PC-9 (cell line): ENCODE measurements at regions not wholly inside any gene's neighbourhood (a gene's known extent, or its start where the extent isn't known, plus 50 kb on each side); places are given as distances from the start of the nearest gene placed in this dataset.

ENCODE experiments used
- EZH2 ChIP-seq: fragments of 200-600 bp; sonication (generic); IDR thresholded peaks from 2 replicates; pipeline ENCODE4 v1.8.0; 2017; ENCODE audit warnings: antibody characterized with exemption, low read depth
- TF ChIP-seq, protein P1 (sequence below): fragments of 200-600 bp; sonication (generic); conservative IDR thresholded peaks from 2 replicates; pipeline ENCODE4 v1.6.1; 2017; ENCODE audit warnings: mixed run types, antibody characterized with exemption, mild to moderate bottlenecking, moderate library complexity

- TF ChIP-seq, protein P1, sequence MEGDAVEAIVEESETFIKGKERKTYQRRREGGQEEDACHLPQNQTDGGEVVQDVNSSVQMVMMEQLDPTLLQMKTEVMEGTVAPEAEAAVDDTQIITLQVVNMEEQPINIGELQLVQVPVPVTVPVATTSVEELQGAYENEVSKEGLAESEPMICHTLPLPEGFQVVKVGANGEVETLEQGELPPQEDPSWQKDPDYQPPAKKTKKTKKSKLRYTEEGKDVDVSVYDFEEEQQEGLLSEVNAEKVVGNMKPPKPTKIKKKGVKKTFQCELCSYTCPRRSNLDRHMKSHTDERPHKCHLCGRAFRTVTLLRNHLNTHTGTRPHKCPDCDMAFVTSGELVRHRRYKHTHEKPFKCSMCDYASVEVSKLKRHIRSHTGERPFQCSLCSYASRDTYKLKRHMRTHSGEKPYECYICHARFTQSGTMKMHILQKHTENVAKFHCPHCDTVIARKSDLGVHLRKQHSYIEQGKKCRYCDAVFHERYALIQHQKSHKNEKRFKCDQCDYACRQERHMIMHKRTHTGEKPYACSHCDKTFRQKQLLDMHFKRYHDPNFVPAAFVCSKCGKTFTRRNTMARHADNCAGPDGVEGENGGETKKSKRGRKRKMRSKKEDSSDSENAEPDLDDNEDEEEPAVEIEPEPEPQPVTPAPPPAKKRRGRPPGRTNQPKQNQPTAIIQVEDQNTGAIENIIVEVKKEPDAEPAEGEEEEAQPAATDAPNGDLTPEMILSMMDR = no peak
- TF ChIP-seq EZH2 = no peak
Observed at GRCh38 chr4:101528526-101528925, 181.2 kb upstream of the PPP3CA start.
